AG09309 (cell line): ENCODE measurements at regions not wholly inside any gene's neighbourhood (a gene's known extent, or its start where the extent isn't known, plus 50 kb on each side); places are given as distances from the start of the nearest gene placed in this dataset.
"Not testable (repeated sequence)": the region's sequence is repeated elsewhere in the genome, so short reads cannot be mapped to it uniquely, and the experiment has no call there.

ENCODE experiments used
- DNase-seq: peaks from one replicate; pipeline ENCODE4 v3.0.0-alpha.2; 2010; ENCODE audit warnings: low read depth
- H3K4me3 ChIP-seq: 2 replicates; pipeline ENCODE4 v1.5.1; 2011; ENCODE audit warnings: mild to moderate bottlenecking, low read depth, low read length, moderate library complexity; ENCODE audit not compliant: control insufficient read depth
- CTCF ChIP-seq: IDR thresholded peaks from 2 replicates; pipeline ENCODE4 v1.5.1; 2011; ENCODE audit warnings: mild to moderate bottlenecking, low read depth, low read length, inconsistent platforms; ENCODE audit not compliant: insufficient read depth, control insufficient read depth; ENCODE audit errors: missing control alignments

- no peak overlapping the region for H3K4me3 ChIP-seq
- no peak for DNase-seq
- TF ChIP-seq CTCF, result no peak
Measured at GRCh38 chr3:75248974-75249373, 415.2 kb upstream of the FRG2C start.

GRCh38 chr3:75254685-75255084, 409.4 kb upstream of the FRG2C start:
- no peak for DNase-seq
- TF ChIP-seq CTCF, result no peak
- no peak overlapping the region for H3K4me3 ChIP-seq

- peak; percentile 36 for TF ChIP-seq CTCF
- H3K4me3 ChIP-seq, DNase-seq: not testable (repeated sequence)
Measured at GRCh38 chr3:75258825-75259683, 405.1 kb upstream of the FRG2C start.

GRCh38 chr3:75260975-75261374, 403.2 kb upstream of the FRG2C start:
- H3K4me3 ChIP-seq, DNase-seq: not testable (repeated sequence)

- no peak for TF ChIP-seq CTCF
- no peak for DNase-seq
- no peak overlapping the region for H3K4me3 ChIP-seq
Measured at GRCh38 chr3:75262661-75263060, 401.5 kb upstream of the FRG2C start.

- DNase-seq, result no peak
- H3K4me3 ChIP-seq, result no peak overlapping the region
- TF ChIP-seq CTCF, result no peak
Measured at GRCh38 chr3:75265897-75266296, 398.2 kb upstream of the FRG2C start.

GRCh38 chr3:75268576-75268975, 395.6 kb upstream of the FRG2C start:
- not testable (repeated sequence) for DNase-seq, H3K4me3 ChIP-seq

GRCh38 chr3:75272237-75272636, 391.9 kb upstream of the FRG2C start:
- H3K4me3 ChIP-seq, DNase-seq: not testable (repeated sequence)
